ENCODE measurements at regions not wholly inside any gene's neighbourhood (a gene's known extent, or its start where the extent isn't known, plus 50 kb on each side); places are given as distances from the start of the nearest gene placed in this dataset.

DNA sequence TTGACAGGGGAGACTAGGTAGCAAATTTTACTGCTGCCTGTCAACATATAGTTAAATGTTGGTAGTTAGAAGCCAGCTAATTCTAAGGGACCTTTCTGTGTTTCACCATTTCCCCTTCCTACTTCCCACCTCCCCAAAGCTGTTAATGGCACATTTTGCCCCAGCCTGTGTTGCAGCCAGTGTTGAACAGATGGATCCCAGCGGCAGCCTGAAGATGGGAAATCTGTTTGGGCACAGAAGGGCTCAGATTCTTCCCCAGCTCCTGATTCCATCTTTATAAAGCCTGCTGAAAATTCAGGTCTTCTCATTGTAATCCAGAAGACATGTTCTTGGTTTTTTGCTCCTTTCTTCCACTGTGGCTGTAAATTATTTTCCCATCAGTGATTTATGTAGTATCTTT, 89.0 kb downstream of the SPRY1 start:
- TF ChIP-seq GATA2 (IDR thresholded peaks at IDR 0.05; ENCODE audit: low read depth, low read length) (no peak), GATA3 (IDR thresholded peaks at IDR 0.05; ENCODE audit: low read depth, low read length) (no peak)

All from SH-SY5Y (cell line).